ENCODE measurements at regions not wholly inside any gene's neighbourhood (a gene's known extent, or its start where the extent isn't known, plus 50 kb on each side); places are given as distances from the start of the nearest gene placed in this dataset.
A peak's percentile ranks its signal among the peaks of the same experiment; 100 is the strongest.

GRCh38 chr7:136057509-136057908 is 80.3 kb upstream of the MTPN start:
- no peak for DNase-seq

- DNase-seq = no peak
Observed at GRCh38 chr7:136056651-136057231, 79.6 kb upstream of the MTPN start.

GRCh38 chr7:136055266-136055665 is 78.1 kb upstream of the MTPN start:
- DNase-seq = no peak

GRCh38 chr7:136053689-136054485 is 76.7 kb upstream of the MTPN start:
- no peak for DNase-seq

GRCh38 chr7:136051203-136051928 is 74.2 kb upstream of the MTPN start:
- DNase-seq = no peak

- DNase-seq = no peak
Observed at GRCh38 chr7:136050462-136050847, 73.3 kb upstream of the MTPN start.

GRCh38 chr7:136049818-136050461 is 72.8 kb upstream of the MTPN start:
- DNase-seq = no peak

GRCh38 chr7:136049117-136049516 is 72.0 kb upstream of the MTPN start:
- no peak for DNase-seq

- no peak for DNase-seq
Observed at GRCh38 chr7:136046548-136046947, 69.4 kb upstream of the MTPN start.

- DNase-seq = no peak
Observed at GRCh38 chr7:136045992-136046391, 68.8 kb upstream of the MTPN start.

- DNase-seq = no peak
Observed at GRCh38 chr7:136045181-136045580, 68.0 kb upstream of the MTPN start.

- DNase-seq = peak; percentile 20
Observed at GRCh38 chr7:136039577-136040345, 62.6 kb upstream of the MTPN start.

GRCh38 chr7:136036336-136036735 is 59.2 kb upstream of the MTPN start:
- DNase-seq = no peak

GRCh38 chr7:136034132-136034531 is 57.0 kb upstream of the MTPN start:
- no peak for DNase-seq

GRCh38 chr7:136033413-136034031 is 56.4 kb upstream of the MTPN start:
- DNase-seq = no peak

GRCh38 chr7:136030867-136031318 is 53.7 kb upstream of the MTPN start:
- DNase-seq = no peak

- no peak for DNase-seq
Observed at GRCh38 chr7:136030330-136030729, 53.2 kb upstream of the MTPN start.

GRCh38 chr7:136027160-136027559 is 50.0 kb upstream of the MTPN start:
- no peak for DNase-seq

Data from NCI-H1436 treated with DMSO at 0.1 percent for 48 hours (cell line).